Panc1 (cell line): ENCODE measurements at regions not wholly inside any gene's neighbourhood (a gene's known extent, or its start where the extent isn't known, plus 50 kb on each side); places are given as distances from the start of the nearest gene placed in this dataset.

Experiments used
- ATAC-seq: fragments of 200-7000 bp; cut with Tn5 transposase; 2 replicates; pipeline ENCODE4 v1.9.1; 2020; ENCODE audit warnings: mild to moderate bottlenecking, moderate library complexity
- BruUV-seq: library from RNA; stranded (reverse); fragments of 400-500 nt; replicated peaks from 2 replicates; lab custom pipeline; 2021; lab: Mats Ljungman, UMichigan
- CTCF ChIA-PET: fragments of 300-600 bp; sonication (Branson Sonifier 250); formaldehyde crosslinking; loops from one replicate; lab custom pipeline; 2022; ENCODE audit warnings: antibody characterized with exemption; lab: Charles Lee
- POLR2A ChIA-PET: fragments of 300-600 bp; sonication (Branson Sonifier 250); formaldehyde crosslinking; loops from one replicate; lab custom pipeline; 2022; ENCODE audit warnings: antibody characterized with exemption; lab: Charles Lee
- DNase-seq: peaks from one replicate; pipeline ENCODE4 v3.0.0-alpha.2; 2010; ENCODE audit warnings: low read depth, low spot score
- H3K27ac ChIP-seq: 2 replicates; pipeline ENCODE4 v1.5.1; 2011; ENCODE audit warnings: mild to moderate bottlenecking, low read length, inconsistent platforms
- H3K27me3 ChIP-seq: fragments of 200-500 bp; sonication (Bioruptor generic); 2 replicates; pipeline ENCODE4 v1.6.0; 2014; ENCODE audit warnings: low read length, inconsistent platforms; ENCODE audit not compliant: control insufficient read depth, insufficient read depth
- H3K36me3 ChIP-seq: fragments of 200-500 bp; sonication (Bioruptor generic); 2 replicates; pipeline ENCODE4 v1.5.1; 2014; ENCODE audit warnings: inconsistent platforms, mild to moderate bottlenecking, low read length, moderate library complexity; ENCODE audit not compliant: control insufficient read depth, insufficient read depth
- H3K4me1 ChIP-seq: 2 replicates; pipeline ENCODE4 v1.5.1; 2011; ENCODE audit warnings: inconsistent platforms, mild to moderate bottlenecking, low read length, moderate library complexity; ENCODE audit not compliant: control insufficient read depth, insufficient read depth
- H3K4me3 ChIP-seq, 2 experiments: 2 replicates each; pipeline ENCODE4 v1.5.1; 2011 to 2012; ENCODE audit warnings: low read depth in 2 of 2, low read length in 2 of 2, mild to moderate bottlenecking in 2 of 2, inconsistent platforms in 1 of 2, moderate library complexity in 1 of 2
- H3K9me3 ChIP-seq: fragments of 200-500 bp; sonication (Bioruptor generic); 2 replicates; pipeline ENCODE4 v1.5.1; 2014; ENCODE audit warnings: low read depth, mild to moderate bottlenecking, inconsistent platforms, low read length, moderate library complexity; ENCODE audit not compliant: control insufficient read depth, insufficient read depth
- CTCF ChIP-seq: fragments of 450-650 bp; IDR thresholded peaks from 2 replicates; pipeline ENCODE4 v1.5.1; 2017; ENCODE audit warnings: mild to moderate bottlenecking
- POLR2AphosphoS5 ChIP-seq: IDR thresholded peaks from 2 replicates; pipeline ENCODE4 v1.6.1; 2012; ENCODE audit warnings: mild to moderate bottlenecking, low read depth, low read length, moderate library complexity
- REST ChIP-seq, 2 experiments: IDR thresholded peaks; 2 replicates each; pipeline ENCODE4 v1.6.1; 2011 to 2012; ENCODE audit warnings: low read depth in 2 of 2, control low read depth in 1 of 2, low read length in 1 of 2, mild to moderate bottlenecking in 1 of 2, moderate library complexity in 1 of 2; ENCODE audit not compliant: insufficient read depth in 1 of 2
- SIN3A ChIP-seq: IDR thresholded peaks from 2 replicates; pipeline ENCODE4 v1.6.1; 2012; ENCODE audit warnings: low read depth, mild to moderate bottlenecking, low read length, moderate library complexity, borderline replicate concordance; ENCODE audit not compliant: insufficient read depth
- TCF7L2 ChIP-seq: IDR thresholded peaks from 2 replicates; pipeline ENCODE4 v1.6.1; 2011; ENCODE audit warnings: mild to moderate bottlenecking, low read depth, low read length, inconsistent platforms
- in situ Hi-C: cut with HindIII; loops from 2 replicates; pipeline ENCODE4 v1.10.0; 2016; ENCODE audit warnings: low sequenced_read_pairs, low pct_unique_long_range_greater_than_20kb
- intact Hi-C: fragments of 100-400 bp; cut with micrococcal nuclease; formaldehyde crosslinking; loops from one replicate; pipeline ENCODE4 v1.10.0; 2022; ENCODE audit not compliant: unreplicated experiment

- no peaks in the 10 kb centered on the region for H3K4me1 ChIP-seq
- no peak for DNase-seq
- no peak overlapping the region for H3K27ac ChIP-seq
- TF ChIP-seq SIN3A, result no peak
- TF ChIP-seq REST (IDR thresholded peaks at IDR 0.05; ENCODE audit: insufficient read depth in 1 of 2, low read depth in 2 of 2, low read length in 1 of 2), result no peak
- no peak for TF ChIP-seq CTCF
- TF ChIP-seq POLR2AphosphoS5, result no peak
- intact Hi-C loops (no loop called here), in situ Hi-C loops (no loop called here)
- H3K36me3 ChIP-seq, result no peaks in the 10 kb centered on the region
- BruUV-seq, result no TSS peak
- CTCF ChIA-PET, result no interaction called here
- H3K9me3 ChIP-seq, result no peaks in the 10 kb centered on the region
- H3K4me3 ChIP-seq, result no peak overlapping the region
- POLR2A ChIA-PET, result no interaction called here
- no peak for ATAC-seq
- H3K27me3 ChIP-seq, result no peaks in the 10 kb centered on the region
Measured at GRCh38 chr4:4598851-4599411, 57.1 kb upstream of the STX18 start.

- no peak overlapping the region for H3K4me3 ChIP-seq
- DNase-seq, result no peak
- H3K4me1 ChIP-seq, result no peaks in the 10 kb centered on the region
- in situ Hi-C loops (no loop called here), intact Hi-C loops (no loop called here)
- ATAC-seq, result no peak
- ChIA-PET POLR2A (no interaction called here), CTCF (no interaction called here)
- H3K36me3 ChIP-seq, result no peaks in the 10 kb centered on the region
- H3K9me3 ChIP-seq, result no peaks in the 10 kb centered on the region
- BruUV-seq, result no TSS peak
- no peaks in the 10 kb centered on the region for H3K27me3 ChIP-seq
- no peak overlapping the region for H3K27ac ChIP-seq
- TF ChIP-seq POLR2AphosphoS5, result no peak
- TF ChIP-seq TCF7L2, result no peak
- TF ChIP-seq REST (IDR thresholded peaks at IDR 0.05; ENCODE audit: insufficient read depth in 1 of 2, low read depth in 2 of 2, low read length in 1 of 2), result no peak
- TF ChIP-seq CTCF, result no peak
- TF ChIP-seq SIN3A, result no peak
Measured at GRCh38 chr4:4596720-4597119, 54.9 kb upstream of the STX18 start.
